Parathyroid adenoma (tissue), 2 donors: ENCODE measurements at regions not wholly inside any gene's neighbourhood (a gene's known extent, or its start where the extent isn't known, plus 50 kb on each side); places are given as distances from the start of the nearest gene placed in this dataset.

ENCODE experiments used
- H2AFZ ChIP-seq: fragments of 300-600 bp; sonication (generic); one replicate; pipeline ENCODE4 v1.7.0; 2017; ENCODE audit warnings: antibody characterized with exemption, mild to moderate bottlenecking
- H3K27ac ChIP-seq: fragments of 300-600 bp; sonication (generic); one replicate; pipeline ENCODE4 v1.7.0; 2017
- H3K27me3 ChIP-seq: fragments of 300-600 bp; sonication (generic); one replicate; pipeline ENCODE4 v1.7.0; 2017; ENCODE audit warnings: low read length; ENCODE audit not compliant: control insufficient read depth, insufficient read depth
- H3K36me3 ChIP-seq: fragments of 300-600 bp; sonication (generic); one replicate; pipeline ENCODE4 v1.7.0; 2017; ENCODE audit warnings: low read length; ENCODE audit not compliant: control insufficient read depth, insufficient read depth
- H3K4me1 ChIP-seq: fragments of 300-600 bp; sonication (generic); one replicate; pipeline ENCODE4 v1.7.0; 2017; ENCODE audit warnings: control low read depth
- H3K4me2 ChIP-seq: fragments of 300-600 bp; sonication (generic); one replicate; pipeline ENCODE4 v1.7.0; 2017; ENCODE audit warnings: low read length
- H3K4me3 ChIP-seq: fragments of 300-600 bp; sonication (generic); one replicate; pipeline ENCODE4 v1.7.0; 2017; ENCODE audit warnings: low read depth, low read length
- H3K79me2 ChIP-seq: fragments of 300-600 bp; sonication (generic); one replicate; pipeline ENCODE4 v1.7.0; 2017; ENCODE audit warnings: control low read depth
- H3K9ac ChIP-seq: fragments of 300-600 bp; sonication (generic); one replicate; pipeline ENCODE4 v1.7.0; 2017; ENCODE audit warnings: mild to moderate bottlenecking
- H3K9me3 ChIP-seq: fragments of 300-600 bp; sonication (generic); one replicate; pipeline ENCODE4 v1.7.0; 2017; ENCODE audit warnings: low read length; ENCODE audit not compliant: control insufficient read depth
- TF ChIP-seq, protein P1 (sequence below): fragments of 300-600 bp; sonication (generic); IDR thresholded peaks from one replicate; pipeline ENCODE4 v1.7.0; 2017; ENCODE audit warnings: antibody characterized with exemption, mild to moderate bottlenecking
- donor health status: primary hyperparathyroidism.

DNA sequence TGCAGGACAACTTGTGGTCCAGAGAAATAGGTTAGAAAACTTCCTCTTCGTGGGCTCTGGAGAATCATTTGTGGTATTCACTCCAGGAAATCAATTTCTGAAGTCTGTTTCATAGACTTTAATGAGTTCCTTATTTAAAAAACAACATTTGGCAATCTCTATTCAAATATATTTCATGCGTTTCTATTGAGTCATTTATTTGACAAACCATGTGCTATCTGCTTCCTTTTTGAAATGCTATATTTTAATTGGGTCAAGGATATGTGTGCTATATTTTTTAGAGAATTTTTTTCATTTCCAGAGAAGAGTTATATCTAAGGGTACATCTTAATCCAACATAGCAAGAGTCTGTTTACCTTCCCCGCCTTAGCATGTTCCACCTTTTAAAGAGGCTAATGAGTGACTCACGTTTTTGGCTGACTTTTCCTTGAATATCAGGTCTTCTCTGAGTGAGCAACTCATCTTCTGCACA lies 252.4 kb upstream of the EGLN3 start:
- Histone ChIP-seq H3K27me3 (no peaks in the 10 kb centered on the region), H3K9ac (no peak overlapping the region), H3K4me3 (no peak overlapping the region), H3K4me2 (no peak overlapping the region), H3K79me2 (no peaks in the 10 kb centered on the region), H2AFZ (no peak overlapping the region), H3K36me3 (no peaks in the 10 kb centered on the region), H3K27ac (no peak overlapping the region), H3K4me1 (no peaks in the 10 kb centered on the region), H3K9me3 (no peaks in the 10 kb centered on the region)
- TF ChIP-seq, protein P1, sequence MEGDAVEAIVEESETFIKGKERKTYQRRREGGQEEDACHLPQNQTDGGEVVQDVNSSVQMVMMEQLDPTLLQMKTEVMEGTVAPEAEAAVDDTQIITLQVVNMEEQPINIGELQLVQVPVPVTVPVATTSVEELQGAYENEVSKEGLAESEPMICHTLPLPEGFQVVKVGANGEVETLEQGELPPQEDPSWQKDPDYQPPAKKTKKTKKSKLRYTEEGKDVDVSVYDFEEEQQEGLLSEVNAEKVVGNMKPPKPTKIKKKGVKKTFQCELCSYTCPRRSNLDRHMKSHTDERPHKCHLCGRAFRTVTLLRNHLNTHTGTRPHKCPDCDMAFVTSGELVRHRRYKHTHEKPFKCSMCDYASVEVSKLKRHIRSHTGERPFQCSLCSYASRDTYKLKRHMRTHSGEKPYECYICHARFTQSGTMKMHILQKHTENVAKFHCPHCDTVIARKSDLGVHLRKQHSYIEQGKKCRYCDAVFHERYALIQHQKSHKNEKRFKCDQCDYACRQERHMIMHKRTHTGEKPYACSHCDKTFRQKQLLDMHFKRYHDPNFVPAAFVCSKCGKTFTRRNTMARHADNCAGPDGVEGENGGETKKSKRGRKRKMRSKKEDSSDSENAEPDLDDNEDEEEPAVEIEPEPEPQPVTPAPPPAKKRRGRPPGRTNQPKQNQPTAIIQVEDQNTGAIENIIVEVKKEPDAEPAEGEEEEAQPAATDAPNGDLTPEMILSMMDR: no peak

- H3K4me2 ChIP-seq: no peak overlapping the region
- no peaks in the 10 kb centered on the region for H3K9me3 ChIP-seq
- TF ChIP-seq, protein P1: no peak
- no peaks in the 10 kb centered on the region for H3K27me3 ChIP-seq
- no peak overlapping the region for H3K27ac ChIP-seq
- H3K79me2 ChIP-seq: no peaks in the 10 kb centered on the region
- no peaks in the 10 kb centered on the region for H3K36me3 ChIP-seq
- H3K9ac ChIP-seq: no peak overlapping the region
- H3K4me1 ChIP-seq: no peaks in the 10 kb centered on the region
- no peak overlapping the region for H3K4me3 ChIP-seq
- no peak overlapping the region for H2AFZ ChIP-seq
Observed at GRCh38 chr14:34201909-34202637, 251.2 kb upstream of the EGLN3 start.

DNA sequence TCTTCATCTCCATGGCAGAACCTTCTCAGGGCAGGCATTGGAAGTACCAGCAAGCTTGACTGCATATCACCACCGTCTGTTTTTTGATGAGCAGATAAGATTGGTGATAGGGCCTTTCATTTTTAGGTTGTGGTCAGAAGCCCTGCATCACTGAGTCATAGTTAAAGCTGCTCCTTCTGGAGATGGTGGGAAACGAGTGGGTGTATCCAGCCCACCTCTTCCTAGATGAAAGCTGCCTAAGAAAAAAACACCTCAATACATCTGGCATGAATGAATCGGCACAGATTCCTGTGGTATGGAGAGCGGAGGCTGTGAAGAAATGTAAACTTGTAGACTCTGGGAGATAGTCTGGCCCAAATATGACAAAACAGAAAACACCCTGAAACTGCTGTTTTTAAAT lies 248.7 kb upstream of the EGLN3 start:
- no peak overlapping the region for H3K27ac ChIP-seq
- TF ChIP-seq, protein P1: no peak
- no peak overlapping the region for H3K4me2 ChIP-seq
- H3K36me3 ChIP-seq: no peaks in the 10 kb centered on the region
- no peaks in the 10 kb centered on the region for H3K79me2 ChIP-seq
- H2AFZ ChIP-seq: no peak overlapping the region
- no peaks in the 10 kb centered on the region for H3K4me1 ChIP-seq
- H3K4me3 ChIP-seq: no peak overlapping the region
- no peak overlapping the region for H3K9ac ChIP-seq
- no peaks in the 10 kb centered on the region for H3K27me3 ChIP-seq
- H3K9me3 ChIP-seq: no peaks in the 10 kb centered on the region

GRCh38 chr14:34198096-34198495 lies 247.2 kb upstream of the EGLN3 start:
- Histone ChIP-seq H3K4me2 (no peak overlapping the region), H2AFZ (no peak overlapping the region), H3K27ac (no peak overlapping the region), H3K4me3 (no peak overlapping the region), H3K27me3 (no peaks in the 10 kb centered on the region), H3K36me3 (no peaks in the 10 kb centered on the region), H3K79me2 (no peaks in the 10 kb centered on the region), H3K4me1 (no peaks in the 10 kb centered on the region), H3K9me3 (no peaks in the 10 kb centered on the region), H3K9ac (no peak overlapping the region)
- TF ChIP-seq, protein P1: no peak

DNA sequence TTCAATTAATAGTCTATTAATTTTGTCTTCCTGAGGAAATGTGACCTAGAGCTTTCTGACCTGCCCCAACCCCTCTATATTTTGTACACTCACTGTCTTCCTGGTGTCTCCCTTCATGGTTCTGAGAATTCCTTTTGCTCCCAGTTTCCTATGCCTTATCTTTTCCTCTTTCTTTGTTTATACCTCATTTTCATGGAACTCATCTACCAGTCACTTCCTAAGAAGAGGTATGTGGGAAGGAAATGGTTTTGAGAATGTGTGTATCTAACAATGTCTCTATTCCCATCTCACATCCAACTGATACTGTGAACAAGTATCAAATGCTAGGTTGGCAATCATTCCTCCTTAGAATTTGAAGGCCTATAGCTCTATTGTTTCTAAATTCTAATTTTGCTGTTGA lies 245.1 kb upstream of the EGLN3 start:
- Histone ChIP-seq H3K27me3 (no peaks in the 10 kb centered on the region), H2AFZ (no peak overlapping the region), H3K79me2 (no peaks in the 10 kb centered on the region), H3K27ac (no peak overlapping the region), H3K9me3 (no peaks in the 10 kb centered on the region), H3K36me3 (no peaks in the 10 kb centered on the region), H3K4me1 (no peaks in the 10 kb centered on the region), H3K9ac (no peak overlapping the region), H3K4me2 (no peak overlapping the region), H3K4me3 (no peak overlapping the region)
- TF ChIP-seq, protein P1: no peak
